ENCODE measurements at regions not wholly inside any gene's neighbourhood (a gene's known extent, or its start where the extent isn't known, plus 50 kb on each side); places are given as distances from the start of the nearest gene placed in this dataset.
A peak's percentile ranks its signal among the peaks of the same experiment; 100 is the strongest.

- TF ChIP-seq CTCF (IDR thresholded peaks at IDR 0.05; ENCODE audit: unreplicated experiment): no peak
- Mint-ChIP-seq H3K4me1 (ENCODE audit: low read depth) (peaks cover 2% of the 10 kb centered on the region), H3K36me3 (ENCODE audit: insufficient read depth) (no peaks in the 10 kb centered on the region), H3K27ac (no peak overlapping the region), H3K27me3 (peaks cover 35% of the 10 kb centered on the region), H3K4me3 (ENCODE audit: low read depth) (no peak overlapping the region), H3K9me3 (ENCODE audit: low read depth) (no peaks in the 10 kb centered on the region)
- no peak for DNase-seq (ENCODE audit: low spot score, unreplicated experiment)
These were observed 95.8 kb downstream of the CXCL12 start for GRCh38 chr10:44289125-44289524.

GRCh38 chr10:44287408-44287807 is 97.5 kb downstream of the CXCL12 start:
- Mint-ChIP-seq H3K36me3 (ENCODE audit: insufficient read depth) (no peaks in the 10 kb centered on the region), H3K4me3 (ENCODE audit: low read depth) (no peak overlapping the region), H3K27ac (no peak overlapping the region), H3K9me3 (ENCODE audit: low read depth) (no peaks in the 10 kb centered on the region), H3K4me1 (ENCODE audit: low read depth) (peaks cover 2% of the 10 kb centered on the region), H3K27me3 (peaks cover 32% of the 10 kb centered on the region)
- no peak for DNase-seq (ENCODE audit: low spot score, unreplicated experiment)
- TF ChIP-seq CTCF (IDR thresholded peaks at IDR 0.05; ENCODE audit: unreplicated experiment): no peak

- DNase-seq (ENCODE audit: low spot score, unreplicated experiment): no peak
- no peak overlapping the region for H3K4me3 Mint-ChIP-seq (ENCODE audit: low read depth)
- H3K27me3 Mint-ChIP-seq: peaks cover 20% of the 10 kb centered on the region
- no peak overlapping the region for H3K27ac Mint-ChIP-seq
- peak; percentile 50 for TF ChIP-seq CTCF (IDR thresholded peaks at IDR 0.05; ENCODE audit: unreplicated experiment)
- H3K36me3 Mint-ChIP-seq (ENCODE audit: insufficient read depth): no peaks in the 10 kb centered on the region
- peaks cover 2% of the 10 kb centered on the region for H3K4me1 Mint-ChIP-seq (ENCODE audit: low read depth)
- H3K9me3 Mint-ChIP-seq (ENCODE audit: low read depth): no peaks in the 10 kb centered on the region
These were observed 100.5 kb downstream of the CXCL12 start for GRCh38 chr10:44284198-44285084.

GRCh38 chr10:44282626-44283300 is 102.1 kb downstream of the CXCL12 start:
- Mint-ChIP-seq H3K27ac (no peak overlapping the region), H3K4me1 (ENCODE audit: low read depth) (peaks cover 2% of the 10 kb centered on the region), H3K27me3 (peaks cover 20% of the 10 kb centered on the region), H3K36me3 (ENCODE audit: insufficient read depth) (no peaks in the 10 kb centered on the region), H3K9me3 (ENCODE audit: low read depth) (no peaks in the 10 kb centered on the region), H3K4me3 (ENCODE audit: low read depth) (no peak overlapping the region)
- DNase-seq (ENCODE audit: low spot score, unreplicated experiment): no peak
- TF ChIP-seq CTCF (IDR thresholded peaks at IDR 0.05; ENCODE audit: unreplicated experiment): no peak

- DNase-seq (ENCODE audit: low spot score, unreplicated experiment): no peak
- peaks cover 13% of the 10 kb centered on the region for H3K27me3 Mint-ChIP-seq
- no peak overlapping the region for H3K27ac Mint-ChIP-seq
- TF ChIP-seq CTCF (IDR thresholded peaks at IDR 0.05; ENCODE audit: unreplicated experiment): no peak
- H3K9me3 Mint-ChIP-seq (ENCODE audit: low read depth): peaks cover 4% of the 10 kb centered on the region
- no peak overlapping the region for H3K4me3 Mint-ChIP-seq (ENCODE audit: low read depth)
- H3K36me3 Mint-ChIP-seq (ENCODE audit: insufficient read depth): no peaks in the 10 kb centered on the region
- peaks cover 2% of the 10 kb centered on the region for H3K4me1 Mint-ChIP-seq (ENCODE audit: low read depth)
These were observed 103.2 kb downstream of the CXCL12 start for GRCh38 chr10:44281662-44282061.
